ENCODE measurements at regions not wholly inside any gene's neighbourhood (a gene's known extent, or its start where the extent isn't known, plus 50 kb on each side); places are given as distances from the start of the nearest gene placed in this dataset.

DNA sequence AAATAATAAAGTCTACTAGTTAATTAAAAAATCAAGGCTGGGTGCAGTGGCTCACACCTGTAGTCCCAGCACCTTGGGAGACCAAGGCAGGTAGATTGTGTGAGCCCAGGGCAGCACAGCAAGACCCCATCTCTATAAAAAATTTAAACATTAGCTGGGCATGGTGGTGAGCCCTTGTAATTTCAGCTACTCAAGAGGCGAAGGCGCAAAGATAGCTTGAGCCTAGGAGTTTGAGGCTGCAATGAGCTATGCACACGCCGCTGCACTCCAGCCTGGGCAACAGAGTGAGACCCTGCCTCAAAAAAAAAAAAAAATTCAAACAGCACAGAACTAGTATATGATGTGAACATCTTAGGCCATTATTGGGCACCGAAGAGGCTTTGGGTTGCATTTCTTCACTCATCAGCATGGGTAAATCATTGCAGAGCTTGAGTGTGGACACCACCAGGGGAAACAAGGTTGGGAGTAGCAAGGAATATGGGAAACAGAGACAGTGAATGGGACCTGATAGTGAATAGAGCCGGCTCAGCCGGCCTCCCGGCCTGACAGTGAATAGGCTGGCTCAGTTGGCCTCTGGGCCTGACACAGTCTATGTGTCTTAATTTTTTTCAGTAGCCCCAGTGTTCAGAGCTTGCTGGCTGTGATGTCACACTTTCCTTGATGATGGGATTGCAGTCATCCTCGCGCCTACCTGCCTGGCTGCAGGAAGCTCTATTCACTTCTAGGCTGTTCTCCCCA is 89.1 kb upstream of the ERRFI1 start:
- DNase-seq (ENCODE audit: low spot score) = no peak

DNA sequence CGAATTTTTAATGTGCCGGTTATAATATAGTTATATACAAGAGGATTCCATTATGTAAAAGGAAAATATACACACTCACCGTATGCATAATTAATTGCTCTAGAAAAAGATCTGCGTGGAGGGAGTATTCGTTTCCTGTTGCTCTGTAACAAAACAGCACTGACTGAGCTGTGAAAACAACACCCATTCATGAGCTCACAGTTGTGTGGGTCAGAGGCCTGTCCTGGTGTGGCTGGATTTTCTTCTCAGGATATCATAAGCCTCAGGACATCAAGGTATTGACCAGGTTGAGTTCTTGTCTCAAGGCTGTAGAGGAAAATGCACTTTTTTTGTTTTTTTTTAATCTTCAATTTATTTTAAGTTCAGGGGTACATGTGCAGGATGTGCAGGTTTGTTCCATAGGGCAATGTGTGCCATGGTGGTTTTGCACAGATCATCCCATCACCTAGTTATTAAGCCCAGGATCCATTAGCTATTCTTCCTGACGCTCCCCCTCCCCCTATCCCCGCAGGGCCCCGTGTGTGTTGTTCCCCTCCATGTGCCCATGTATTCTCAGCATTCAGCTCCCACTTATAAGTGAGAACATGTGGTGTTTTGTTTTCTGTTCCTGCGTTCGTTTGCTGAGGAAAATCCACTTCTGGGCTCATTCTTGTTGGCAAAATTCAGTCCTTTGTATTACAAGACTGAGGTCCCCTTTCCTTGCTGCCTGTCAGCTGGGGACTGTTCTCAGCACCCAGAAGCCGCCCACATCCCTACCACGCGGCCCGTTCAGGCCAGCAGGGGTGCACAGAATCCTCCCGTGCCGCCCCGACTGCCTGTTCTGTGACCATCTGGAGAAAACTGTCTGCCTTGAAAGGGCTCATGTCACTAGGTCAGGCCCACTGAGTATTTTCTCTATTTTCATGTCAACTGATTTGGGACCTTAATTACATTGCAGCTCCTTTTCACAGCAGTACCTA is 87.4 kb upstream of the ERRFI1 start:
- no peak for DNase-seq (ENCODE audit: low spot score)

GRCh38 chr1:8112611-8113261 is 86.6 kb upstream of the ERRFI1 start:
- no peak for DNase-seq (ENCODE audit: low spot score)

DNA sequence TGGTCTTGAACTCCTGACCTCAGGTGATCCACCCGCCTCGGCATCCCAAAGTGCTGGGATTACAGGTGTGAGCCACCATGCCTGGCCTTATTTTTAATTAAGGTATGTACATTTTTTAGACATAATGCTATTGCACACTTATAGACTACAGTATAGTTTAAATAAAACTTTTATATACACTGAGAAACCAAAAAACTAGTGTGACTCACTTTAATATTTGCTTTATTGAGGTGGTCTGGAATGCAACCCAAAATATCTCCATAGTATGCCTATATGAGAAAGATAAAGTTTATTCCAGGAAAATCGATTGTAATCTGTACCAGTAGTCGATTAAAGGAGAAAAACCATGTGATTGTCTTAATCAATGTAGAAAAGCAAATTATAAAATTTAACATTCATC is 85.5 kb upstream of the ERRFI1 start:
- DNase-seq (ENCODE audit: low spot score) = no peak

DNA sequence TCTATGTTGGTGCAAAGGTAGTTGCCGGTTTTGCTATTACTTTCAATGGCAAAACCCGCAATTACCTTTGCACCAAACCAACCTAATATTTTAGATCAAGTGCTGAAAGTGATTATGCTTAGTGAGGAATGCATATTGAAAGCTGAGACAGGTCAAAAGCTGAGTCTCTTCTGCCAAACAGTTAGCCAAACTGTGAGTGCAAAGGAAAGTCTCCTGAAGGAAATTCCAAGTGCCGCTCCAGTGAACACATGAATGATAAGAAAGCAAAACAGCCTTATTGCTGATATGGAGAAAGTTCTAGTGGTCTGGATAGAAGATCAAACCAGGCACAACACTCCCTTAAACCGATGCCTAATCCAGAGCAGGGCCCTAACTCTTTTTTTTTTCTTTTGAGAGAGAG is 83.1 kb upstream of the ERRFI1 start:
- DNase-seq (ENCODE audit: low spot score) = no peak

DNA sequence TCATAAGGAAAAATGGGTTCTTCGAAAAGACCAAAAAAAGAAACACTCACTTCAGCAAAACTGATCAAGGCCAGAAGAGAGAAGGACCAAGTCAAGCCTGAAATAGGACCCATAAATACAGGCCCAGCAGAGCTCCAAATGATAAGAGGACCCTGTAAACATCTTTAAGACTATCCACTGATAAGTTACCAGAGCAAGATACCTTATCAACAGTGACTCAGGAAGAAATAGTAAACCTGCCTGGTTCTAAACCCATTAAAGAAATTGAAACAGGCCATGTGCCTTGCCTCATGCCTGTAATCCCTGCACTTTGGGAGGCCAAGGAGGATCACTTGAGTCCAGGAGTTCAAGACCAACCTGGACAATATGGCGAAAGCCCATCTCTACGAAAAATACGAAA is 81.8 kb upstream of the ERRFI1 start:
- no peak for DNase-seq (ENCODE audit: low spot score)

DNA sequence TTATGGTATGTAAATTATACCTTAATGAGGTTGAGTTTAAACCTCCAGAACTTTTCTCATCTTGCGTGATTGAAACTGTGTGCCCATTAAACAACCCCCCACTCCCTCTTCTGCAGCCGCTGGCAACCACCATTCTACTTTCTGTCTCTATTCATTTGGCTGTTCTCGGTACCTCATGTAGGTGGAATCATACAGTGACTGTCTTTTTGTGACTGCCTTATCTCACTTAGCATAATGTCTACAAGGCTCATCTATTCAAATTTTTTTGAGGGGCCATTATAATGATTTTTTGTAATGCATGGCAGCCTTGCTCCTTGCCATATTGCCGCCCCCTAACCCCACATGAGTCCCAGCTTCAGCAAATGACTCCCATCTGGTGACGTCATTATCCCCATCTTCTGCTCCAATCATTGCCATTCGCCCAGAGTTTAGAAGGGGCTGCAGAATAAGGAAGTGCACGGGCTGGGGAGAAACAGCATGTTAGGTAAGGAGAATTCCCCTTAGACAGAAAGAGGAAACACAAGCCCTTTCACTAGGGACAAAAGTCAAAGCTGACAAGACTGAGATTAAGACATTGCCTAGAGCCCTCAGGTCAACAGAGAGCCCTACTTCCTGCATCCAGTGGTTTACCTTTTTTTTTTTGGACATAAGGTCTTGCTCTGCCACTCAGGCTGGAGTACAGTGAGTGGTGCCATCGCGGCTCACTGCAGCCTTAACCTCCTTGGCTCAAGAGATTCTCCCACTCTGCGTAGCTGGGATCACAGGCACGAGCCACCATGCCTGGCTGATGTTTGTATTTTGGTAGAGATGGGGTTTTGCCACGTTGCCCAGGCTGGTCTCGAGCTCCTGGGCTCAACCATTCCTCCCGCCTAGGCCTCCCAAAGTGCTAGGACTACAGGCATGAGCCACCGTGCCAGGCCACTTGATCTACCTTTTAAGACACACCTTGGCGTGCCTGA is 78.4 kb upstream of the ERRFI1 start:
- no peak for DNase-seq (ENCODE audit: low spot score)

DNA sequence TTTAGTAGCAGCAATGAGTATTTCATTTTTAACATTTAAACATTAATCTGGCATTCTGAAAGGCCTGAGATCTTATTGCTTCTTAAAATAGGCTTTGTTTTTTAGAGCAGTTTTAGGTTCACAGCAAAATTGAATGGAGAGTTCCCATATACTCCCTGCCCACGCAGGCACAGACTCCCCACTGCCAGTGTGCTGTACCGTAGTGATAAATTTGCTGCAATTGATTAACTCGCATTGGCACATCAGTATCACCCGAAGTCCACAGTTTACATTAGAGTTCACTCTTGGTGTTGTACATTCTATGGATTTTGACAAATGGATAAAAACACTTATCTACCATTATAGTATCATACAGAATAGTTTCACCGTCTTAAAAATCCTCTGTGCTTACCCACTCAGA is 71.8 kb upstream of the ERRFI1 start:
- no peak for DNase-seq (ENCODE audit: low spot score)

- DNase-seq (ENCODE audit: low spot score) = peak; percentile 90
Observed at GRCh38 chr1:8097077-8097799, 71.1 kb upstream of the ERRFI1 start.

- DNase-seq (ENCODE audit: low spot score) = peak; percentile 73
Observed at GRCh38 chr1:8096105-8097011, 70.2 kb upstream of the ERRFI1 start.

DNA sequence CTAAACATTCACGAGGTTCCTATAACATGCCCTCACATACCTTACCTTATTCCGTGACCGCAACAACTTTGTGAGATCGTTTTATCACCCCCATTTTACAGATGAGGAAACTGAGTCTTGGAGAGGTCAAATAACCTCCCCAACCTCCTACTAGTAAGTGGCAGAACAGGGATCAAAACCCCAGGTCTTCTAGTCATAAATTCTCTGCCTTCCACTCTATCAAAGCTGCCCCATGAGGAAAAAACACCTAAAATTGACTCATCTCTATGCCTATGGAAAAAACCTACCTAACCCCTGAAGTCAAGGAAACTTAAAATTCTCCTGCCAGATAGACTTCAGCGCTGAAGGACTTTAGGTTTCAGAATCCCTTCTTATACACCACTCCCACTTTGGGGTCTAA is 69.5 kb upstream of the ERRFI1 start:
- no peak for DNase-seq (ENCODE audit: low spot score)

DNA sequence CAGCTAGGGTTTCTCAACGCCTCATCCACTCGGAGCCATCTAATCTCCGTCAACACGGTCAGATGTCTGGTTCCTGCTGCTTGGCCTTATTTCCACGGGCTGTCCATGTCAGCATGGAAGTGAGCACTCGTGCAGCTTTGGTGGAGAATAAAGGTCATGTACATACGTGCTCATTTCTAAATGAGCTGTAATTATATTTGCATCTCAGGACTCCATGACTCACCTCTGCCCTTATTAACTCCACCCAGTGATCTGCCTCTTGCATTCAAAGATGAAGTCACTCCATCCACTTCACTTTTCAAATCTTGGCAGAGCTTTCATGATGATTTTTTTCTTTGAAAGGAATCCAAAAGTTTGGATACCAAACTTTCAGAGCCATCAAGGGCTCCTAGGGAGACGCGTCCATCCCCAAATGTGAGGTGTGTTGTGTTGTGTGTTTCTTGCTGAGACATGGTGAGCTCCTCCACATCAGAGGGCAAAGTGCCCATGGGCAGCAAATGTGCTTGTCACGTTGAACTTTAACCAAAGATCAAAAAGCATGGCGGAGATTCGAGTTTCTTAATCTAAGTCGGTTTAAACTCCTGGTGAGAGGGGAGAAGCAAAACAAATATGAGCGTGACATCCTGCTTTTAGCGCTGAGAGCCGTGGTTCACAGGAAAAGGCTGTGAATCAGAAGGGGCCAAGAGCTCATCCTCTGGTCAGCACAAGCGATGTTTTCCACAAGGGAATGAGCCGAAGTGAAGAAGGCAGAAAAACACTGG is 68.6 kb upstream of the ERRFI1 start:
- DNase-seq (ENCODE audit: low spot score) = no peak

DNA sequence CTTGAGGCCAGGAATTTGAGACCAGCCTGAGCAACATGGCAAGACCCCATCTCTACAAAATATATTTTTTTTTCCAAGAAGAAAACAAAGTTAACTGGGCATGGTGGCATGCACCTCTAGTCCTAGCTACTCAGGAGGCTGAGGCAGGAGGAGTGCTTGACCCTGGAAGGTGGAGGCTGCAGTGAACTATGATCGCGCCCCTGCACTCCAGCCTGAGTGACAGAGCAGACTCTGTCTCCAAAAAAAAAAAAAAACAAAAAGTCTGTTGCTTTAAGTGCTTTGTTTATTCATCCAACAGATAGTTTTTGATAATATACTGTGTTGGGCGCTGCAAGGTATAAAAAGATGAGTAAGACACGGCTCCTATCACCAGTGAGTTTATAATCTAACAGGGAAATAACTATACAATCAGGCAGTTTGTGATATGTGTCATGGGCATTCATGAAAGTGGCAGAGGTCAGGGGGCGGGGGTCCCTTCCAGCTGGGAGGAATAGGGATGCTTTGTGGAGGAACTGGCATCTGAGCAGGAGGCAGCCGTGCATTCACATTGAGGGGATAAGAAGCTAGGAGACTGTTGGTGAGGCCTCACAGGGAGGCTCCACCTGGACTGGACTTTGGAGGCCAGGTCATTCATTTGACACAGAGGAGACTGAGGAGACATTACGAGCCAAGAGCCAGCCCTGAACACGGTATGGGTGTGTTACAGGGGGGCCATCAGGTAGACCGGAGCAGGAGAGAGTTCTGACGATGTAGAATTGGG is 67.3 kb upstream of the ERRFI1 start:
- DNase-seq (ENCODE audit: low spot score) = no peak

- no peak for DNase-seq (ENCODE audit: low spot score)
Observed at GRCh38 chr1:8092657-8093056, 66.5 kb upstream of the ERRFI1 start.

DNA sequence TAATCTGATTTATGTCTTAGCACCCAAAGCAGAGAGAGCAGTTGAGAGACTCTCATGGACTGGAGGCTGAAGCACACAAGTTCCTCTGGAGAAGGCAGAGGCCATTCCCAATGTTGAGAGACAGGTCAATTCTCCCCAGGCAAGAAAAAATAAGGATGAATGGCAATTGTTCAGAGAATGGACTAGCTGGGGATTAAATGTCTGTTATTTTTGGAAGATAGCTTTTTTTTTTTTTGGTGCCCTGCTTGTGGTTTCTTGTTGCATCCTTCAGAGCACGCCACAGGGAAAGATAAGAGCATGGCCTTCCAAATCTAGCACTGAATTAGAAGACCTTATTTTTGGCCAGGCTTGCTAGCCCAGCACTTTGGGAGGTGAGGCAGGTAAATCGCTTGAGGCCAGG is 65.6 kb upstream of the ERRFI1 start:
- DNase-seq (ENCODE audit: low spot score) = no peak

GRCh38 chr1:8090241-8090702 is 64.2 kb upstream of the ERRFI1 start:
- DNase-seq (ENCODE audit: low spot score) = no peak

GRCh38 chr1:8089535-8090228 is 63.6 kb upstream of the ERRFI1 start:
- no peak for DNase-seq (ENCODE audit: low spot score)

GRCh38 chr1:8086055-8086454 is 59.9 kb upstream of the ERRFI1 start:
- DNase-seq (ENCODE audit: low spot score) = no peak

Data from SW480 (cell line).